Fibroblast of lung (primary cell): ENCODE measurements at regions not wholly inside any gene's neighbourhood (a gene's known extent, or its start where the extent isn't known, plus 50 kb on each side); places are given as distances from the start of the nearest gene placed in this dataset.

Experiments used
- DNase-seq, 2 donors: peaks; one replicate each; pipeline versions ENCODE4 v3.0.0 to v3.0.0-alpha.2; 2010; ENCODE audit warnings: low read depth in 2 of 2
- H2AFZ ChIP-seq: 2 replicates; pipeline ENCODE4 v1.5.1; 2012; ENCODE audit warnings: low read length, control low read depth, inconsistent platforms
- H3K27ac ChIP-seq: 2 replicates; pipeline ENCODE4 v1.5.1; 2011; ENCODE audit warnings: low read length, control low read depth; ENCODE audit not compliant: insufficient read depth
- H3K27me3 ChIP-seq: 2 replicates; pipeline ENCODE4 v1.5.1; 2011; ENCODE audit warnings: mild to moderate bottlenecking, low read length; ENCODE audit not compliant: control insufficient read depth, insufficient read depth
- H3K36me3 ChIP-seq: 2 replicates; pipeline ENCODE4 v1.5.1; 2011; ENCODE audit warnings: low read length; ENCODE audit not compliant: control insufficient read depth, insufficient read depth
- H3K4me1 ChIP-seq: 2 replicates; pipeline ENCODE4 v1.5.1; 2011; ENCODE audit warnings: low read length; ENCODE audit not compliant: control insufficient read depth, insufficient read depth; ENCODE audit errors: extremely low read depth
- H3K4me2 ChIP-seq: 2 replicates; pipeline ENCODE4 v1.5.1; 2011; ENCODE audit warnings: low read length, control low read depth; ENCODE audit not compliant: insufficient read depth; ENCODE audit errors: extremely low read depth
- H3K4me3 ChIP-seq, 4 experiments: fragments of 200-600 bp in 1 of 4; sonication (generic) in 1 of 4; replicated peaks in 1 of 4; 2 replicates each; pipeline ENCODE4 v1.5.1; 2011 to 2016; ENCODE audit warnings: low read length in 4 of 4, low read depth in 3 of 4, mild to moderate bottlenecking in 3 of 4, control low read depth in 2 of 4, inconsistent platforms in 1 of 4, mixed read lengths in 1 of 4; ENCODE audit not compliant: insufficient read depth in 1 of 4; ENCODE audit errors: control extremely low read depth in 1 of 4
- H3K79me2 ChIP-seq: 2 replicates; pipeline ENCODE4 v1.5.1; 2012; ENCODE audit warnings: mild to moderate bottlenecking, low read length, inconsistent platforms; ENCODE audit not compliant: control insufficient read depth, insufficient read depth
- H3K9ac ChIP-seq: 2 replicates; pipeline ENCODE4 v1.5.1; 2011; ENCODE audit warnings: mild to moderate bottlenecking, low read length, control low read depth; ENCODE audit not compliant: insufficient read depth
- H3K9me3 ChIP-seq: 2 replicates; pipeline ENCODE4 v1.5.1; 2012; ENCODE audit warnings: low read depth, low read length; ENCODE audit not compliant: control insufficient read depth, insufficient read depth
- H4K20me1 ChIP-seq: 2 replicates; pipeline ENCODE4 v1.5.1; 2011; ENCODE audit warnings: low read length; ENCODE audit not compliant: control insufficient read depth, insufficient read depth; ENCODE audit errors: extremely low read depth
- EZH2 ChIP-seq: IDR thresholded peaks from 2 replicates; pipeline ENCODE4 v1.5.1; 2012; ENCODE audit warnings: low read length, control low read depth, mild to moderate bottlenecking; ENCODE audit errors: missing control alignments
- TF ChIP-seq, protein P1 (sequence below), 2 donors: IDR thresholded peaks in 1 of 2; conservative IDR thresholded peaks in 1 of 2; 1 replicate in 1 of 2; 2 replicates in 1 of 2; pipeline ENCODE4 v1.5.1; 2011 to 2012; ENCODE audit warnings: low read length in 2 of 2, control low read depth in 1 of 2, inconsistent platforms in 1 of 2, low read depth in 1 of 2, mild to moderate bottlenecking in 1 of 2

DNA sequence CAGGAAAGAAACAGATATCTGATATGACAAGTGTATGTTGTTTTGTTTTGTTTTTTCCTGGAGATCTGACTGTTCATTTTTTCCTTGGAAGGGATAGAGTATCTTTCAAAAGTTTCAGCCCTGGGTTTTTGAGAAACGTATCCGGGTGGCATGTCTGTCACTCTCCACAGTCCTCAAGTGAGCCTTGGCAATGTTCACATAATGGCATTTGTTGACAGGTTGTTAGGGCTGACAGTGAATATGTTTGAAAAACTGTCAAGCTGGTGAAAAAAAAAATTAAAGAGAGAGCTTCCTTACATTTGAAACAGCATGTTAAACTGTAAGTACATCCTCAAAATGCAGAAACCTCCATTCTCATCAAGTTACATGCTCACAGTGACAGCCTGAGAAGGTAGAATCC, 113.0 kb upstream of the DYNLRB2 start:
- H2AFZ ChIP-seq: no peak overlapping the region
- no peak overlapping the region for H3K27ac ChIP-seq
- H3K36me3 ChIP-seq: no peaks in the 10 kb centered on the region
- H3K27me3 ChIP-seq: no peaks in the 10 kb centered on the region
- TF ChIP-seq, protein P1, sequence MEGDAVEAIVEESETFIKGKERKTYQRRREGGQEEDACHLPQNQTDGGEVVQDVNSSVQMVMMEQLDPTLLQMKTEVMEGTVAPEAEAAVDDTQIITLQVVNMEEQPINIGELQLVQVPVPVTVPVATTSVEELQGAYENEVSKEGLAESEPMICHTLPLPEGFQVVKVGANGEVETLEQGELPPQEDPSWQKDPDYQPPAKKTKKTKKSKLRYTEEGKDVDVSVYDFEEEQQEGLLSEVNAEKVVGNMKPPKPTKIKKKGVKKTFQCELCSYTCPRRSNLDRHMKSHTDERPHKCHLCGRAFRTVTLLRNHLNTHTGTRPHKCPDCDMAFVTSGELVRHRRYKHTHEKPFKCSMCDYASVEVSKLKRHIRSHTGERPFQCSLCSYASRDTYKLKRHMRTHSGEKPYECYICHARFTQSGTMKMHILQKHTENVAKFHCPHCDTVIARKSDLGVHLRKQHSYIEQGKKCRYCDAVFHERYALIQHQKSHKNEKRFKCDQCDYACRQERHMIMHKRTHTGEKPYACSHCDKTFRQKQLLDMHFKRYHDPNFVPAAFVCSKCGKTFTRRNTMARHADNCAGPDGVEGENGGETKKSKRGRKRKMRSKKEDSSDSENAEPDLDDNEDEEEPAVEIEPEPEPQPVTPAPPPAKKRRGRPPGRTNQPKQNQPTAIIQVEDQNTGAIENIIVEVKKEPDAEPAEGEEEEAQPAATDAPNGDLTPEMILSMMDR (conservative IDR thresholded peaks at IDR 0.05 in 1 of 2, IDR thresholded peaks at IDR 0.05 in 1 of 2; ENCODE audit: low read depth in 1 of 2, low read length in 2 of 2): no peak
- TF ChIP-seq EZH2: no peak
- no peak for DNase-seq
- no peaks in the 10 kb centered on the region for H3K4me1 ChIP-seq
- no peaks in the 10 kb centered on the region for H4K20me1 ChIP-seq
- no peak overlapping the region for H3K4me2 ChIP-seq
- H3K9me3 ChIP-seq: no peaks in the 10 kb centered on the region
- H3K9ac ChIP-seq: no peak overlapping the region
- H3K79me2 ChIP-seq: no peaks in the 10 kb centered on the region
- no peak overlapping the region for H3K4me3 ChIP-seq

DNA sequence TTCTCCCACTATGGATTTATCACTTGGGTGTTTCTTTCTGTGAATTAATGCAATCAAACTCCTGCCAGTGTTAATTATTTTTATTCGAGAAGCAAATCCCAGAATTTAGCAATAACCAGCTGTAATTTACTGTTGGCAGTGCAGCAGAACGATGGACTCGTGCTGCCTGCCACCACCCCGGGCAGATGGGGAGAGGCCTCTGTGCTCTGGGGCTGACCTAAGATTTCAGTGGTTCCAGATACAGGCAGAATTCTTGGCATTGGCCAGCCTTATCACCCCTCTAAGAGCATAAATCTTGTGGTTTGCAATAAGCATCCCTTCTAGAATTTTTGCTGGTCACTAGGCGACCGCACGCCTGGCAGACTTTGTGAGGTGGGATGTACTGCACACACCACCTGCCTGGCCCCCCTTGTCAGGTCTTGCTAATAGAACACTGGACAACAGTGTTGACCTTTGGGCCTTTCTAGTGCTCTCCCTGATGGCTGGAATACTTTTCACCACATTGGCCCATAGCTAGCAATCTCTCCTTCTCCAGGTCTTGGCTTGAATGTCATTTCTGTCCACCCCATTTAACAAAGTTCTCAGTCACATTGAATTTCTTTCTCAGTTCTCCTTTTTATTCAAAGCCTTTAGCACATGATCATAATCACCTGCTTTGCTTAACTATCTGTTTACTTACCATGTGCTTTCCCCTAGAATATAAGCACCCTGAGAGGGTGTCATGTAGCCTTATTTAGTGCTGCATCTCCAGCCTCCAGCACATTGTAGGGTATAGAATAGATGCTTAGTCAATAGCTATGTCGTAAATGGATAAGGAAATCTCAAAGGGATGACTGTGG, 122.1 kb upstream of the DYNLRB2 start:
- no peak overlapping the region for H3K9ac ChIP-seq
- DNase-seq: no peak
- no peak for TF ChIP-seq EZH2
- TF ChIP-seq, protein P1 (conservative IDR thresholded peaks at IDR 0.05 in 1 of 2, IDR thresholded peaks at IDR 0.05 in 1 of 2; ENCODE audit: low read depth in 1 of 2, low read length in 2 of 2): no peak
- H4K20me1 ChIP-seq: no peaks in the 10 kb centered on the region
- H3K79me2 ChIP-seq: no peaks in the 10 kb centered on the region
- no peak overlapping the region for H3K4me3 ChIP-seq
- H3K4me1 ChIP-seq: no peaks in the 10 kb centered on the region
- no peaks in the 10 kb centered on the region for H3K27me3 ChIP-seq
- no peaks in the 10 kb centered on the region for H3K36me3 ChIP-seq
- H3K9me3 ChIP-seq: no peaks in the 10 kb centered on the region
- no peak overlapping the region for H3K4me2 ChIP-seq
- H3K27ac ChIP-seq: no peak overlapping the region
- H2AFZ ChIP-seq: no peak overlapping the region

DNA sequence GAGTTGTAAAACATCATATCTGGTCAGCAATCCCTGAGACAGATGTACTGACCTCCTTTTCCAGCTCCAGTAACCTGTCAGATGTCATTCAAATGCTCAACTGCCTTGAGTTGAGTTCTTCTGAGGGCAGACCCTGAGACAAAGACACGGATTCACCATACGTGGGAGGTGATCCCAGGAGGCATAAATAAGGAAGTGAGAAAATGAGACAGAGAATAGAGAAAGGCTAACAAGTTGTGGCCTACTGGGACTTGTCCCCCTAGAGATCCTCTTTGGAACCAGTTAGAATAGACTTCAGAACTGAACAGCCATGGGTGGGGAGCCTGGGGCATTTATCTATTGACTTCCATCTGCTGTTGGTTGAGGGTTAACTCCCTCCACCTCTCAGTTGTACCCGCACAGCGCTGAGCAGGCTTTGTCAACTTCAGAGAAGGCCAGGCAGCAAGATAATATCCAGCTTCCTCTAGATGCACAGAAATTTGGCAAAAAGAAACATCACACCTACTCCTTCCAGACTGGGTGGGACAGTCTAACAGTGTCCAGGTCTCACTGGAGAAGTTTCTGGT, 123.0 kb upstream of the DYNLRB2 start:
- no peak overlapping the region for H3K9ac ChIP-seq
- H4K20me1 ChIP-seq: no peaks in the 10 kb centered on the region
- no peaks in the 10 kb centered on the region for H3K9me3 ChIP-seq
- H3K27ac ChIP-seq: no peak overlapping the region
- H3K4me3 ChIP-seq: no peak overlapping the region
- DNase-seq: no peak
- no peaks in the 10 kb centered on the region for H3K27me3 ChIP-seq
- no peak for TF ChIP-seq EZH2
- TF ChIP-seq, protein P1 (conservative IDR thresholded peaks at IDR 0.05 in 1 of 2, IDR thresholded peaks at IDR 0.05 in 1 of 2; ENCODE audit: low read depth in 1 of 2, low read length in 2 of 2): no peak
- H3K79me2 ChIP-seq: no peaks in the 10 kb centered on the region
- no peaks in the 10 kb centered on the region for H3K36me3 ChIP-seq
- H2AFZ ChIP-seq: no peak overlapping the region
- H3K4me1 ChIP-seq: no peaks in the 10 kb centered on the region
- H3K4me2 ChIP-seq: no peak overlapping the region
